ENCODE measurements at regions not wholly inside any gene's neighbourhood (a gene's known extent, or its start where the extent isn't known, plus 50 kb on each side); places are given as distances from the start of the nearest gene placed in this dataset.

DNA sequence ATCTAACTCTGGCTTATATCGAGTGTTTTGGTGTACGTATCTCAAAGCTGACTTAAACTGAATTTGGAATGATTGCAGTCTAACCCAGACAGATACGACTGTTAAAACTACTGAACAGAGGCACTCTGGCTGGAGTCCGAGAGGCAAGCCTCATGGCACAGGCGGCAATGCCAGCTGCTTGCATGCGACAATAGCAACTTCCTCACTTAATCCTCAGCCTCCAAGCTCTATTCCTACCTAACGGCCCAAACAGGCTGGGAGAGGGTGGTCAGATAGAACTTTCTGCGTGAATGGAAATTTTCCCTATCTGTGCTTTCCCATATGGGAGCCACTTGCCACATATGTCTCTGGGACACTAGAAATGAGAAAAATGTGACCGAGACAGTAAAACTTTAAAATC lies 292.0 kb upstream of the KLF6 start:
- Histone ChIP-seq H3K27me3 (ENCODE audit: low read length) (no peaks in the 10 kb centered on the region), H3K79me2 (ENCODE audit: insufficient read depth, low read length) (no peaks in the 10 kb centered on the region), H3K36me3 (ENCODE audit: low read length) (no peaks in the 10 kb centered on the region), H2AFZ (ENCODE audit: low read depth, low read length, severe bottlenecking) (no peak overlapping the region), H3K4me3 (ENCODE audit: insufficient read depth, low read length, poor library complexity, severe bottlenecking) (no peak overlapping the region), H3K27ac (ENCODE audit: low read depth, low read length) (no peak overlapping the region), H3K4me2 (ENCODE audit: low read depth, low read length, poor library complexity, severe bottlenecking) (no peak overlapping the region), H3F3A (ENCODE audit: insufficient read depth) (no peaks in the 10 kb centered on the region), H3K9me3 (ENCODE audit: insufficient read depth, low read length) (no peaks in the 10 kb centered on the region), H3K9ac (ENCODE audit: low read length) (no peak overlapping the region), H4K20me1 (ENCODE audit: low read depth, low read length) (no peaks in the 10 kb centered on the region), H3K9me2 (replicated peaks; ENCODE audit: insufficient read depth, low read length) (no peaks in the 10 kb centered on the region)
- no peak for TF ChIP-seq EZH2phosphoT487 (conservative IDR thresholded peaks at IDR 0.05; ENCODE audit: low read length)
- TF ChIP-seq, protein P1, sequence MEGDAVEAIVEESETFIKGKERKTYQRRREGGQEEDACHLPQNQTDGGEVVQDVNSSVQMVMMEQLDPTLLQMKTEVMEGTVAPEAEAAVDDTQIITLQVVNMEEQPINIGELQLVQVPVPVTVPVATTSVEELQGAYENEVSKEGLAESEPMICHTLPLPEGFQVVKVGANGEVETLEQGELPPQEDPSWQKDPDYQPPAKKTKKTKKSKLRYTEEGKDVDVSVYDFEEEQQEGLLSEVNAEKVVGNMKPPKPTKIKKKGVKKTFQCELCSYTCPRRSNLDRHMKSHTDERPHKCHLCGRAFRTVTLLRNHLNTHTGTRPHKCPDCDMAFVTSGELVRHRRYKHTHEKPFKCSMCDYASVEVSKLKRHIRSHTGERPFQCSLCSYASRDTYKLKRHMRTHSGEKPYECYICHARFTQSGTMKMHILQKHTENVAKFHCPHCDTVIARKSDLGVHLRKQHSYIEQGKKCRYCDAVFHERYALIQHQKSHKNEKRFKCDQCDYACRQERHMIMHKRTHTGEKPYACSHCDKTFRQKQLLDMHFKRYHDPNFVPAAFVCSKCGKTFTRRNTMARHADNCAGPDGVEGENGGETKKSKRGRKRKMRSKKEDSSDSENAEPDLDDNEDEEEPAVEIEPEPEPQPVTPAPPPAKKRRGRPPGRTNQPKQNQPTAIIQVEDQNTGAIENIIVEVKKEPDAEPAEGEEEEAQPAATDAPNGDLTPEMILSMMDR (IDR thresholded peaks at IDR 0.05; ENCODE audit: insufficient read depth, low read length, poor library complexity, severe bottlenecking) = no peak

DNA sequence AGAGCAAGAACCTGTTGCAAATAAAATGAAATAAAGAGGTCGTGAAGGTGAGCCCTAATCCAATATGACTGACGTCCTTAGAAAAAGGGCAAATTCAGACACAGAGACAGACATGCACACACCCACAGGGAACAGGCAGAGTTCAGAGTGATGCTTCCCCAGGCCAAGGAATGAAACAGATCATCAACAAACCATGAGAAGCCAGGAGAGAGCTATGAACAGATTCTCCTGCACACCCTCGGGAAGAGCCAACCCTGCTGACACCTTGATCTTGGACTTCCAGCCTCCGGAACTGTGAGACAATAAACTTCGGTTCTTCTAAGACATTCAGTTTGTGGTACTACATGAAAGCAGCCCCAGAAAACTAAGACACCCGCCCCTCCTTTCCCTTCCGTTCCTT lies 290.4 kb upstream of the KLF6 start:
- Histone ChIP-seq H3K4me2 (ENCODE audit: low read depth, low read length, poor library complexity, severe bottlenecking) (no peak overlapping the region), H3K27me3 (ENCODE audit: low read length) (no peaks in the 10 kb centered on the region), H3K36me3 (ENCODE audit: low read length) (no peaks in the 10 kb centered on the region), H3K79me2 (ENCODE audit: insufficient read depth, low read length) (no peaks in the 10 kb centered on the region), H2AFZ (ENCODE audit: low read depth, low read length, severe bottlenecking) (no peak overlapping the region), H3K9me2 (replicated peaks; ENCODE audit: insufficient read depth, low read length) (no peaks in the 10 kb centered on the region), H3K9ac (ENCODE audit: low read length) (no peak overlapping the region), H3K9me3 (ENCODE audit: insufficient read depth, low read length) (no peaks in the 10 kb centered on the region), H4K20me1 (ENCODE audit: low read depth, low read length) (no peaks in the 10 kb centered on the region), H3K27ac (ENCODE audit: low read depth, low read length) (no peak overlapping the region), H3K4me3 (ENCODE audit: insufficient read depth, low read length, poor library complexity, severe bottlenecking) (no peak overlapping the region), H3F3A (ENCODE audit: insufficient read depth) (no peaks in the 10 kb centered on the region)
- no peak for TF ChIP-seq EZH2phosphoT487 (conservative IDR thresholded peaks at IDR 0.05; ENCODE audit: low read length)
- TF ChIP-seq, protein P1 (IDR thresholded peaks at IDR 0.05; ENCODE audit: insufficient read depth, low read length, poor library complexity, severe bottlenecking) = no peak

DNA sequence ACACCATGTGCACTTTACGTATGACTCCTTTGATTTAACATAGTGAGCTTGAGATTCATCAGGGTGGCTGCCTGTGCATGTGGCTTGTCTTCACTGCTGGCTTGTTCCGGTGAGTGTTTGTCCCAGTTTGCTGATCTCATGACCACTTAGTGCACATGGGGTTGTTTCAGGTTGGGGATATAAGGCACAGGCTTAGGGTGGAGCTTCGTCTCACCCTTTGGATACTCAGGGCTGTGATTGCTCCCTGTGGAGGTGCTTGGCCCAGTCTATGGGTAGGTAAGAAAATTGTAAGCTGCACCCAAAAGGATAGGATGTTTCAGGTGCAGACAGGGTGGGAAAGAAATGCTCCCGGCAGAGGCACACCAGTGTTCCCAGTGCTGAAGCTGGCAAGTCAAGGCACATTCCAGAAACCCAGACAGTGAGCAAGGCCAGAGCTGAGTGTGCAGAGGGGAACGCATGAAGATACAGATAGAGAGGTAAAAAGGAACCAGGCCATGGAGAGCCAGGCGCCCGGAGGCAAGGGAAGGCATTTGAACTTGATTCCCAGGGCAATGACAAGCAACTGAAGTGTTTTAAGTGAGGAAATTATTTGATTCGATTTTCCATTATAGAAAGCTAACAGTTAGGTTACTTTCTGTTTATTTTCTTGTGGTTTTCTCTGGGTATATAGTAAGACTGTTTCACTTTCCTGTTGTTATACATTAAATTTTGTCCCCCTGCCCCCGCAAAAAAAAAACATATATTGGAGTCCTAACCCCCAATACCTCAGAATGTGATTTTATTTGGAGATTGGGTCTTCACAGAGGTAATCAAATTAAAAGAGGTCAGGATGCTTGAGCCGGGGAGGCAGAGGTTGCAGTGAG lies 289.8 kb upstream of the KLF6 start:
- H3K36me3 ChIP-seq (ENCODE audit: low read length) = no peaks in the 10 kb centered on the region
- H4K20me1 ChIP-seq (ENCODE audit: low read depth, low read length) = no peaks in the 10 kb centered on the region
- TF ChIP-seq, protein P1 (IDR thresholded peaks at IDR 0.05; ENCODE audit: insufficient read depth, low read length, poor library complexity, severe bottlenecking) = no peak
- no peak for TF ChIP-seq EZH2phosphoT487 (conservative IDR thresholded peaks at IDR 0.05; ENCODE audit: low read length)
- H3K4me3 ChIP-seq (ENCODE audit: insufficient read depth, low read length, poor library complexity, severe bottlenecking) = no peak overlapping the region
- no peak overlapping the region for H3K27ac ChIP-seq (ENCODE audit: low read depth, low read length)
- no peaks in the 10 kb centered on the region for H3K9me2 ChIP-seq (replicated peaks; ENCODE audit: insufficient read depth, low read length)
- no peaks in the 10 kb centered on the region for H3K27me3 ChIP-seq (ENCODE audit: low read length)
- H3K9ac ChIP-seq (ENCODE audit: low read length) = no peak overlapping the region
- no peak overlapping the region for H3K4me2 ChIP-seq (ENCODE audit: low read depth, low read length, poor library complexity, severe bottlenecking)
- H3K9me3 ChIP-seq (ENCODE audit: insufficient read depth, low read length) = no peaks in the 10 kb centered on the region
- no peak overlapping the region for H2AFZ ChIP-seq (ENCODE audit: low read depth, low read length, severe bottlenecking)
- no peaks in the 10 kb centered on the region for H3F3A ChIP-seq (ENCODE audit: insufficient read depth)
- H3K79me2 ChIP-seq (ENCODE audit: insufficient read depth, low read length) = no peaks in the 10 kb centered on the region
